DND-41 (cell line): ENCODE measurements at regions not wholly inside any gene's neighbourhood (a gene's known extent, or its start where the extent isn't known, plus 50 kb on each side); places are given as distances from the start of the nearest gene placed in this dataset.

ENCODE experiments used
- EZH2 ChIP-seq: IDR thresholded peaks from 3 replicates; pipeline ENCODE4 v1.6.1; 2012; ENCODE audit warnings: borderline replicate concordance, low read depth, mild to moderate bottlenecking, moderate library complexity, low read length, inconsistent platforms; ENCODE audit not compliant: severe bottlenecking
- TF ChIP-seq, protein P1 (sequence below): IDR thresholded peaks from 2 replicates; pipeline ENCODE4 v1.5.1; 2012; ENCODE audit warnings: borderline replicate concordance, low read length, moderate library complexity, mild to moderate bottlenecking; ENCODE audit not compliant: poor library complexity, severe bottlenecking; ENCODE audit errors: extremely low read depth

DNA sequence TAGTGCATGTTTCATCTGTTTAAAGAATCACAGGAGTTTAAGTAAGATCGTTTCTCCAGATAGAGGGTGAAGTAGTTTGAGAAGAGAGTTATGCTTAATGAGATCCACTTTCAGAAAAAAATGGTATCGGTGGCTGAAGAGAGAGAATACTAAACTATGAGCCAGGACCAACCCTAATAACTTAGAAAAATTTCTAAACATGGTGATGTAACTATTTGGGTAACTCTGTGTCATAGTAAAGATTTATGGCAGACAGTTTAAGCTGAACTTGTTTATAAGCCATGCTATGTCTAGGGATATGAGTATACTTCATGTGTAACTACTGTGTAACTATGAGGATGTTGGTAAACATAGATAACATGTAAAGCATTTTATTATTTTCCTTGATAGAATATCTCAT, 489.5 kb downstream of the KCNJ2 start:
- no peak for TF ChIP-seq EZH2
- TF ChIP-seq, protein P1, sequence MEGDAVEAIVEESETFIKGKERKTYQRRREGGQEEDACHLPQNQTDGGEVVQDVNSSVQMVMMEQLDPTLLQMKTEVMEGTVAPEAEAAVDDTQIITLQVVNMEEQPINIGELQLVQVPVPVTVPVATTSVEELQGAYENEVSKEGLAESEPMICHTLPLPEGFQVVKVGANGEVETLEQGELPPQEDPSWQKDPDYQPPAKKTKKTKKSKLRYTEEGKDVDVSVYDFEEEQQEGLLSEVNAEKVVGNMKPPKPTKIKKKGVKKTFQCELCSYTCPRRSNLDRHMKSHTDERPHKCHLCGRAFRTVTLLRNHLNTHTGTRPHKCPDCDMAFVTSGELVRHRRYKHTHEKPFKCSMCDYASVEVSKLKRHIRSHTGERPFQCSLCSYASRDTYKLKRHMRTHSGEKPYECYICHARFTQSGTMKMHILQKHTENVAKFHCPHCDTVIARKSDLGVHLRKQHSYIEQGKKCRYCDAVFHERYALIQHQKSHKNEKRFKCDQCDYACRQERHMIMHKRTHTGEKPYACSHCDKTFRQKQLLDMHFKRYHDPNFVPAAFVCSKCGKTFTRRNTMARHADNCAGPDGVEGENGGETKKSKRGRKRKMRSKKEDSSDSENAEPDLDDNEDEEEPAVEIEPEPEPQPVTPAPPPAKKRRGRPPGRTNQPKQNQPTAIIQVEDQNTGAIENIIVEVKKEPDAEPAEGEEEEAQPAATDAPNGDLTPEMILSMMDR: no peak
